Activated CD4-positive, alpha-beta T cell treated with anti-CD3 and anti-CD28 coated beads for 1 hour (primary cell): ENCODE measurements at regions not wholly inside any gene's neighbourhood (a gene's known extent, or its start where the extent isn't known, plus 50 kb on each side); places are given as distances from the start of the nearest gene placed in this dataset.

ENCODE experiments used
- DNase-seq: peaks from one replicate; pipeline ENCODE4 v3.0.0-alpha.2; 2020

DNA sequence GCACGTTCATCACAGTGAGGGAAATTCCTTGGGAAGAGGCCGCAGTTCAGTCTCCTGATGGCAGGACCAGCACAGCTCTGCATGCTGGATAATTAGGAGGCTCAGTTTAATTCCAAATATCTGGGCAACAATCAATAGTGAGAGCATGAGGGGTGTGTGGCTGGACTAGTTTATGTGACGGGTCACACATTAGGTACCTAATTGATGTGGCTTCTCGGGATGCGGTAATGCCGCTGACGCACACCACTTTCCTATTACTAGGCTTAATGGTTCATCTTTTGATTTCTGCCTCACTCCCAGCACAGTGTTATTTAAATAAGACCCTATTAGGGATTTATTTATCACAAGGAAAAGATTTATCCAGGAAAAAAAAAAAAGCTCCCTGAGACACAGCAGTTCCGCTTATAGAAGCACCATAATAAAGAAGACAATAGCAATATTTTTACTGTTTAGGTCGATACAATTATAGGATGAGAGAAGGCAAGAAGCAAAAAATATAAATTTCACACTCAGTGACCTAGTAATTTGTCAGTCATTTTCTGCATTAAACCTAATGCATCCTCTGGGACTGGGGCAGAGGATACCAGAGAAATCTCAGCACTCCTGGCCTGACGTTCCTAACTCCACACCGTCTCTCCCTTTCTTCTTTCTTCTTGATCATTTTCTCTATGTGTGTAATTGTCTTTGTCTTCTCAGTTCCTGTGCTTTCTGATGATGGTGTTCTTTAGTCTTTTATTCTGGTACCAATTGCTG is 264.7 kb upstream of the SLC14A2 start:
- DNase-seq = no peak

DNA sequence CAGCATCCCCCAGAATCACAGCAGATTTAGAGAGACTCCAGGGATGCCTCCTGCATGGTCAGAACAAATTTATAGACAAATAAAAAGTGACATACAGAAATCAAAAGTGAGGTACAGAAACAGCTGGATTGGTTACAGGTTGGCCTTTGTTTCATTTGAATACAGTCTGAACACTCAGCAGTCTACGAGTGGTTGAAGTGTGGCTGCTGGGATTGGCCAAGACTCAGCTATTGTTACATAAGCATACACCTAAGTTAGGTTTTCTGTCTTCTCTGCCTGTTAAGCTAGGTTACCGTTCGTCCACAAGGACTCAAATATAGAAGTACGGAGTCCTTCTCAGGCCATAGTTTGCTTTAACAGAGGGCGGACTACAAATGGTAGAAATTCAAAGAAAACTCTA is 262.4 kb upstream of the SLC14A2 start:
- no peak for DNase-seq

DNA sequence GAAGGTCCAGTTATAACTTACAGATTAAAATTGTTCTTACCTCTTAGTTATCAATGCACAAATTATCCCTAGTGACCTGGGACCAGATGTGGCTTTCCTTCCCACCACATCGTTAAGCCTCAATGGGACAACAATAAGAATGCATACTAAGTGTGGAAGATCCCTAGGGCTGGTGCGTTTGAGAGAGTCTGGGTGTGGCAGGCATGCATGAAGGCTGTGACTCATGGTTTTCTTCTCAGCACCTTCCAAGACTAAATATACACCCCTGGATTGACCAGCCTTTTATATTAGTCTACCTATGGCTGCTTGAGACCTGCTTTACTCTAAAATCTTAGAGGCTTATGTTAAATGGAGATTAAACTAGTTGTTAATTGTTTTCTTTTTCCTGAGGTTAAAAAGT is 261.7 kb upstream of the SLC14A2 start:
- no peak for DNase-seq

GRCh38 chr18:45355944-45356520 is 259.2 kb upstream of the SLC14A2 start:
- no peak for DNase-seq

DNA sequence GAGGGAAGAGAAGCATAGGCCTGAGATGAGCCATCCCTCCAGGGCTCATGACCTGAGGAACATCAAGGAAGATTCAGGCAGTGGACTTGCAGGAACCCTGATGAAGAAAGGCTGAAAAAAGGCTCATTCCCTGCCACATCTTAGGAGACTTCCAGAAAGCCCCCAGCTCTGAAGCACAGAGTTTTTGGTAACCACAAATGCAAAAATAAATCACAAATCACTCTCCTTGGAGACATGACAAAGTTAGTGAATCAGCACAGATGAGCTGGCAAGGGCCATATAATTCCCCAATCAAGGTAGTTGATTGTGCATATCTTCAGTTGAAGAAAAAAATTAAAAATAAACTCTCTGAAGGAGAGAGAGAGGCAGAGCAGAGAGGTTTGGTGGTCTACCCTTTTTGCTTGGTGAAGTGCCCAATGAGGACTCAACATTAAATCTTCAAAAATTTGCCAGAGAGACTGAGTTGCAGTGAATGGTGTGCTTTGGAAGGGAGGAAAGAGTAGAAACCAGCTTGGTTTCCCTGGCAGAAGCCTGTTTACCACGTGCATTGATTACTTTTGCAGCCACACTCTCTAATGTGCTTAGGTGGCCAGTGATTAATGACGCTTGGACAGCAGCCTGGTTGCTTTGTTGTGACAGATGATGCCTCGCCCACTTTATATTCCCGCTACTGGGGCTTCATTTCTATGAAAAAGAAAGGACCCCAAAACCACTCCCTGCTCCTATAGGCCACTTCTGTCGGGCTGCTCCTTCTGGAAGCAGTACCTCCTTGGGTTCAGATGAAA is 257.4 kb upstream of the SLC14A2 start:
- DNase-seq = no peak

GRCh38 chr18:45359275-45360009 is 255.8 kb upstream of the SLC14A2 start:
- no peak for DNase-seq

GRCh38 chr18:45361125-45361851 is 254.0 kb upstream of the SLC14A2 start:
- DNase-seq = no peak

GRCh38 chr18:45363196-45363595 is 252.1 kb upstream of the SLC14A2 start:
- no peak for DNase-seq

- no peak for DNase-seq
Observed at GRCh38 chr18:45365835-45366234, 249.4 kb upstream of the SLC14A2 start.

DNA sequence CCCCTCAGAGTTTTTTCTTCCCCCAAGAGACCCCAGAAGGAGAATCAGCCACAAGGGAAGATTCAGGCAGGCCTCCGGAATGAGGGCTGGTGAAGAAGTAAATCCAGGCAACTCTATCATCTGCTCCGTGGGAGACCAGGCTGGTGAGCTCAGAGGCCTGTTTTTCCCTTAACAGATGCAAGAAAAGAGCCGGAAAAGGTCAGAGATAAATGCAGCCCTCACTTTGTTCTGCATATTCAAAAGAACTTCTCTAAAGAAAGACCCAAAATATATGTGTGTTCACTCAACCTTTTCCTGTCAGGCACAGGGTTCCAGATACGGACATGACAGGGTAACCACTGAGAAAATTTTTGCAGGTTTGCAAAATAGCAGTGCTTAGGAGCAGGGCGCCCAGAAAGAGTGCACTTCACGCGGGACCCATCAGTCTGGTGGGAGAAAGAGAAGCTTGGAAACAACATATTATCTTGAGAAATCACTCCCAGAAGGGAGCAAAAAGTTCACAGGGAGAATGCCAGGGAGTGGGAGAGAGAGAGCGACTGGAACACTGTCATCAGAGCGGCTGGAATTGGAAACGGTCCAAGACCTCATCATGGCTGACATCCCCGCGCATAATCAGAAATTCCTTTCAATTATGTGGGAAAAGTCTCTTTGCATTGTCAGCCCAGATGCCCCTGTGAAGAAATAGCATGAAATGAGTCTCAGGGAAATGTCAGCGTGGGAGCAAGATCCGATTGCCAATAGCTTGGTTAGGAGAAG is 244.8 kb upstream of the SLC14A2 start:
- no peak for DNase-seq

DNA sequence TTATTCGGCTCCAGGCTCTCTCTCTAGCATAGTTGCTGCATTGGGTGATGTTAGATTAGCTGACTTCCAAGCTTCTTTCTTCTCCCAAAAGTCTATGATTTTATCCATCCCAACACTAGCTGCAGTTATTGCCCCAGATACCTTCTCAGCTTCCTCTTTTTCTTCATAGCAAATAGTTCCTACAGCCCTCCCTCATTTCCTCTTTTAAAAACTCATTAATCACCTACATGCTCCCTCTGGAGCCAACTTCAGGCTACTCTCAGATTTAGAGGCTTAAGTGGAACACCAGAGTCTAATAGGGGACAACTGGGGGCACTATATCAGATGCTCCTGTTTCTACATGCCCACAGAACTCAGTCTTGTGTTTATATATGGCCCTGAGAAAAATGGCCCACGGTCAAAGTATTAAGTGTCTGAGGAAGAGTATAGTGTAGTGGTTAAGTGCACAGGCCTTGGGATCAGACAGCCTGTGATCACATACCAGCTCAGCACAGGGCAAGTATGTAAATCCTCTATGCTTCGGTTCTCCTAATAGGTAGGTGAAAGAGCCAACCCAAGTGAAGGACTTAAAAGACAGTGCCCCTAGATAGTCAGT is 241.9 kb upstream of the SLC14A2 start:
- no peak for DNase-seq

- no peak for DNase-seq
Observed at GRCh38 chr18:45374236-45374635, 241.0 kb upstream of the SLC14A2 start.

DNA sequence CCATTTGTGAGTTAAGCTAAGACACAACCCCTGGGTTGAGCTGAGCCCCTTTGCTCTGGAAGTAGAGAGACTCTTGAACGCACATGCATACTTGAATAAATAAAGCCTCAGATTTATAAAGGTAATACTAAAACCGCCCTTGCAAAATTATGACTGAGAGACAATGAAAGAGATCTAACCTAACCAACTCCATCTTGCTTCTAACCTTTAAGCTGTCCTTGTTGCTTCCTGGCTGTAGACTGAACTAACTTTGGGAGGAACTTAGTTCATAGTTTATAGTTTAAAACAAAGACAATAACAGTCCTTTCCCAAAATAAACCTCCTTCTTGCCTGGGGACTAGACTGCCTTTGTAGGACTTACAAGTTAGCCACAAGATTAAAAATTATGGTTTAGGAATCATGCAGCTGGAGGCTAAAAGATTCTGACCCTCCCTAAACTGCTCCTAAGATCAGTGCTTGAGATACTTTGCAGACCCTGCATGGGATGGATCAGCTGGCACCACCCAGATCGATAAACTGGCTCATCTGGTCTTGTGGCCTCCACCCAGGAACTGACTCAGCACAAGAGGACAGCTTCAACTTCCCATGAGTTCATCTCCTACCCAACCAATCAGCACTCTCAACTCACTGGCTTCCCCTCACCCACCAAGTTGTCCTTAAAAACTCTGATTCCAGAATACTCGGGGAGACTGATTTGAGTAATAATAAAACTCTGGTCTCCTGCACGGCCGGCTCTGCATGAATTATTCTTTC is 240.2 kb upstream of the SLC14A2 start:
- no peak for DNase-seq

DNA sequence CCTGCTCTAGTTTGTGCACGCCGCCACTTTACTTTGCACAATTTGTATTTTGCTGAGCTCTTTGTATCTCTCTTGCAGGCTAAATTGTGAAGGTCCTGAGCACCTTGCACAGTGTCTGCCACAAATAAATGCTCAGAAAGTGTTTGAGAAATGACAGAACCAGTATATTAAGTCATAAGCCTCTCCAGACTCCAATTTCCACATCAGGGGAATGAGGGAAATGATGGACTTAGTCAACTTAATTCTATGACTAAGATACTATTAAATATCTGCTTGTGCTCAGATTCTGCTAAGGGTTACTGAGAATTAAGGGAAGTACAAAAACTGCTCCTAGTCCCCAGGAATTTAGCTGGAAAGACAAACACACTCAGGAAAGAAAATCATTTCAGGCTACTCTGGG is 239.1 kb upstream of the SLC14A2 start:
- DNase-seq = no peak

DNA sequence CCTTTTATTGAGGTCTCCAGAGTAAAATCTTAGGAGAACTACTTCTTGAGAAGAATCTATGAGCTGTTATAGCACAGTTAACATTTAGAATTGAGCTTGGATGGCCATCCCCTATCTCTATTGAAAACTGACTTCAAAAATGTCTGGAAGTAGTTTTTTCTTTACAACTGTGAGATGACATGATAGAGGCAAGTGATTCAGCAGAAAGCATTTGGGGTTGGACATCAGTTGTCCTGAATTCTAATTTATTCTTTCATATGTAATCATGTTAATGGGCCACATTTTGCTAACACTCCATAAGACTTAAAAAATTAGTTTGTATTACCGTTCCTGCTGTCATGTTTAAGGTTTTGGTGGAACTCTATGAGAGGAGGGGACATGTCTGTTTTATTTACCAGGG is 237.0 kb upstream of the SLC14A2 start:
- DNase-seq = no peak

DNA sequence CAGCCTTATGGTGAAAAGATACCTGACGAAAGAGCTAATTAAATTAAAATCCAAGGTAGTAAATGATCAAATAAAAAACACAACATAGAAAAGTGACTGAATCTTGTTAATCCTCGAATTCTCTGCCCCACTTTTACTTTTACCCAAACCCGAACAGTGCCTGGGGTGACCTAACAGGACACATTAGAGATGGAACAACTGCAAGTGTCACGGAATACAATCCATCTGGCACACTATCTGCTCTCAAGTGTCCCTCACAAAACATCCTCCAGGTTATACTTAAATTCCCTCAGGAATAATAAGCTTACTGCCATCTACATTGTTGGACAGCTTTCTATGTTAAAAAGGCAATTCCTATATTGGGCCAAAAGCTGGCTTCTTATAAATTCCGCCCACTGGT is 236.3 kb upstream of the SLC14A2 start:
- DNase-seq = no peak

GRCh38 chr18:45379903-45380302 is 235.4 kb upstream of the SLC14A2 start:
- no peak for DNase-seq

- DNase-seq = no peak
Observed at GRCh38 chr18:45381282-45381681, 234.0 kb upstream of the SLC14A2 start.

DNA sequence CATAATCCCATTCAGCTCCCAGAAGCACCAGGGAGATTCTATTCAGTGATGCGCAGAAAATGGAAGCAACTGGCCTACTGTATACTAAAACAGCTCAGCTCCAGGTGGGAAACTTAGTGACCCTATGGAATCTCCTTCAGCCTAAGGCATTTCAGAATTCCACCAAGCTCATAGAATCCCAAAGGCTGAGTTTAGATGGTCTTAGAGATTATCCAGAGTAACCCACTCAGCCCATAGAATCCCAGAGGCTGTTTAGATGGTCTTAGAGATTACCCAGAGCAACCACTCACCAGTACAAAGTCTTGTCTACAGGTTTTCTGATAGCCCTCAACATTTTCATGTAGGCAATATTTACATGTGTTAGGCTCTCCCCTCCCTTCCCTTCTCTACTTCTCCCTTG is 232.0 kb upstream of the SLC14A2 start:
- DNase-seq = no peak

- DNase-seq = no peak
Observed at GRCh38 chr18:45384137-45384961, 230.9 kb upstream of the SLC14A2 start.
